Heart left ventricle (tissue), 13 donors: ENCODE measurements at regions not wholly inside any gene's neighbourhood (a gene's known extent, or its start where the extent isn't known, plus 50 kb on each side); places are given as distances from the start of the nearest gene placed in this dataset.

ENCODE experiments used
- POLR2A ChIP-seq, 2 donors: fragments of 450-650 bp; IDR thresholded peaks; one replicate each; pipeline ENCODE4 v1.6.1; 2017; ENCODE audit warnings: antibody characterized with exemption in 2 of 2, mild to moderate bottlenecking in 2 of 2, moderate library complexity in 2 of 2
- TF ChIP-seq, protein P1 (sequence below), 12 donors: fragments of 200-600 bp; sonication (generic) in 4 of 12; IDR thresholded peaks; one replicate each; pipeline versions ENCODE4 v1.5.0 to v1.8.0; 2018 to 2022; ENCODE audit warnings: antibody characterized with exemption in 12 of 12, mild to moderate bottlenecking in 5 of 12
- donor health status: ischemic (EF 13 %, LVEDD 7.1; RV severe dilation, severe dysfunction).
- donor health status: DM: no; HTN: yes; CAD: no.
- donor health status: DM: no; HTN: no; CAD: no.
- donor health status: ischemic (EF 25% LVEDD 6.9; RV normal size, moderate dysfunction).
- donor health status: ischemic (EF 25% LVEDD 5.7; RV mildly dilated, moderate dysfunction).
- donor health status: ischemic (EF 35%, LVEDD 5.7; RV mildly dilated, moderate dysfunction).
- donor health status: nonischemic (EF 11% LVEDD 7.7; RV severe dilation, severe dysfunction).
- donor health status: DM: yes; HTN: yes; CAD: no.
- donor health status: PGD.
- donor health status: ischemic (EF 29% LVEDD 5.4; RV normal size, mild dysfunction).
- donor health status: nonischemic (EF 23%, LVEDD 6.1; RV moderate dilation, normal function).

GRCh38 chr7:79515358-79515757 lies 61.9 kb upstream of the MAGI2 start:
- TF ChIP-seq, protein P1, sequence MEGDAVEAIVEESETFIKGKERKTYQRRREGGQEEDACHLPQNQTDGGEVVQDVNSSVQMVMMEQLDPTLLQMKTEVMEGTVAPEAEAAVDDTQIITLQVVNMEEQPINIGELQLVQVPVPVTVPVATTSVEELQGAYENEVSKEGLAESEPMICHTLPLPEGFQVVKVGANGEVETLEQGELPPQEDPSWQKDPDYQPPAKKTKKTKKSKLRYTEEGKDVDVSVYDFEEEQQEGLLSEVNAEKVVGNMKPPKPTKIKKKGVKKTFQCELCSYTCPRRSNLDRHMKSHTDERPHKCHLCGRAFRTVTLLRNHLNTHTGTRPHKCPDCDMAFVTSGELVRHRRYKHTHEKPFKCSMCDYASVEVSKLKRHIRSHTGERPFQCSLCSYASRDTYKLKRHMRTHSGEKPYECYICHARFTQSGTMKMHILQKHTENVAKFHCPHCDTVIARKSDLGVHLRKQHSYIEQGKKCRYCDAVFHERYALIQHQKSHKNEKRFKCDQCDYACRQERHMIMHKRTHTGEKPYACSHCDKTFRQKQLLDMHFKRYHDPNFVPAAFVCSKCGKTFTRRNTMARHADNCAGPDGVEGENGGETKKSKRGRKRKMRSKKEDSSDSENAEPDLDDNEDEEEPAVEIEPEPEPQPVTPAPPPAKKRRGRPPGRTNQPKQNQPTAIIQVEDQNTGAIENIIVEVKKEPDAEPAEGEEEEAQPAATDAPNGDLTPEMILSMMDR (IDR thresholded peaks at IDR 0.05): no peak
- no peak for TF ChIP-seq POLR2A (IDR thresholded peaks at IDR 0.05)
